Psoas muscle (tissue), 7 donors: ENCODE measurements at regions not wholly inside any gene's neighbourhood (a gene's known extent, or its start where the extent isn't known, plus 50 kb on each side); places are given as distances from the start of the nearest gene placed in this dataset.
A peak's percentile ranks its signal among the peaks of the same experiment; 100 is the strongest.
"Not testable (repeated sequence)": the region's sequence is repeated elsewhere in the genome, so short reads cannot be mapped to it uniquely, and the experiment has no call there.

Source experiments
- ATAC-seq, 4 donors: fragments of 200-7000 bp; cut with Tn5 transposase; one replicate each; pipeline ENCODE4 v1.9.1; 2020; ENCODE audit warnings: moderate library complexity in 3 of 4, mild to moderate bottlenecking in 2 of 4
- DNase-seq, 2 donors: peaks; one replicate each; pipeline ENCODE4 v3.0.0-alpha.2; 2020
- H3K27ac ChIP-seq: fragments of 200-600 bp; one replicate; pipeline ENCODE4 v1.8.0; 2022
- H3K27me3 ChIP-seq, 3 donors: fragments of 200-600 bp in 1 of 3; one replicate each; pipeline versions ENCODE4 v1.6.1 to v1.8.0; 2013 to 2022; ENCODE audit warnings: low read length in 2 of 3, mild to moderate bottlenecking in 2 of 3, moderate library complexity in 1 of 3; ENCODE audit not compliant: insufficient read depth in 3 of 3
- H3K36me3 ChIP-seq, 2 donors: fragments of 200-600 bp in 1 of 2; one replicate each; pipeline versions ENCODE4 v1.6.1 to v1.8.0; 2013 to 2022; ENCODE audit warnings: low read depth in 1 of 2, mild to moderate bottlenecking in 1 of 2, moderate library complexity in 1 of 2; ENCODE audit not compliant: insufficient read depth in 1 of 2
- H3K4me1 ChIP-seq: fragments of 200-600 bp; one replicate; pipeline ENCODE4 v1.8.0; 2022
- H3K4me3 ChIP-seq: fragments of 200-600 bp; one replicate; pipeline ENCODE4 v1.8.0; 2022; ENCODE audit warnings: mild to moderate bottlenecking
- H3K9me3 ChIP-seq: fragments of 200-600 bp; one replicate; pipeline ENCODE4 v1.8.0; 2022
- CTCF ChIP-seq: fragments of 200-600 bp; IDR thresholded peaks from one replicate; pipeline ENCODE4 v1.8.0; 2022; ENCODE audit warnings: antibody characterized with exemption
- WGBS, 3 donors: extraction: QIAGEN DNeasy Blood & Tissue Kit; methylation state at CpG; one replicate each; pipeline versions ENCODE4 v1.1.6 to v1.1.7; 2013; 5-methylcytosine and 5-hydroxymethylcytosine counted together
- intact Hi-C, 2 donors: fragments of 100-400 bp; cut with DNase I; formaldehyde crosslinking; loops; one replicate each; pipeline versions ENCODE4 v1.11.0 to v1.14.2; 2022
- donor health status: healthy with polysubstance abuse.
- donor health status: DM: no; HTN: no; CAD: no; lungs with moderate emphysema.
- donor health status: Bipolar disorder and iron deficiency.
- donor health status: healthy.
- donor health status: DM: yes; HTN: yes; CAD: no.
- donor health status: DM: no; HTN: no; CAD: no.
- donor health status: DM: yes; HTN: yes; CAD: no.

GRCh38 chr11:45405916-45406670, 120.0 kb upstream of the SYT13 start:
- ATAC-seq (no peak), DNase-seq (no peak)
- H3K36me3 ChIP-seq: no peaks in the 10 kb centered on the region
- TF ChIP-seq CTCF: peak; percentile 25
- no peaks in the 10 kb centered on the region for H3K4me1 ChIP-seq
- 60 to 68% (median 60%) methylated on average over 3 of the region's 3 CpGs for WGBS, 3 donors
- intact Hi-C loops: no loop called here
- H3K4me3 ChIP-seq: no peak overlapping the region
- H3K27me3 ChIP-seq: peaks cover 0 to 17% (median 2%) of the 10 kb centered on the region in 3 donors
- no peak overlapping the region for H3K27ac ChIP-seq
- H3K9me3 ChIP-seq: no peaks in the 10 kb centered on the region

DNA sequence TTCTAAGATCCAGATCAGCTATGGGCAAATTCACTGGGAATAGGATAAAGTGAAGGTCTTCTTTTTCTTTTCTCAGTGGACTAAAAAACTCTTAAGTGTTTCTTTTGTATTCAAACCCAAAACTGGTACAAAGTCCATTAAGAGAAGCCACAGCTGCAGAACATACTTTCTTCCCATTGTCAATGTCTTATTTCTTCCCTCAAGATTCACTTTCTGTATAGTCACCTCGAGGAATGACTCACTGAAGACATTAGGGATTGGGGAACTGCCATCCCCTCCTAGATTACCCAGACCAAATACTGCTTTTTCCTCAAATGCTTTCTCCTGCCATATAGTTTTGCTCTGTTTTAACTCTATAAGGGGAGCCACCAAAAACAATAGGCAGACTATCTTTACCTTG, 117.4 kb upstream of the SYT13 start:
- H3K36me3 ChIP-seq, H3K9me3 ChIP-seq, H3K27ac ChIP-seq, DNase-seq, intact Hi-C loops, H3K4me1 ChIP-seq, ATAC-seq, H3K4me3 ChIP-seq: not testable (repeated sequence)
- peaks cover 0 to 25% (median 2%) of the 10 kb centered on the region in 3 donors for H3K27me3 ChIP-seq
- 23 to 34% (median 33%) methylated on average over 1 of the region's 1 CpG for WGBS, 3 donors

DNA sequence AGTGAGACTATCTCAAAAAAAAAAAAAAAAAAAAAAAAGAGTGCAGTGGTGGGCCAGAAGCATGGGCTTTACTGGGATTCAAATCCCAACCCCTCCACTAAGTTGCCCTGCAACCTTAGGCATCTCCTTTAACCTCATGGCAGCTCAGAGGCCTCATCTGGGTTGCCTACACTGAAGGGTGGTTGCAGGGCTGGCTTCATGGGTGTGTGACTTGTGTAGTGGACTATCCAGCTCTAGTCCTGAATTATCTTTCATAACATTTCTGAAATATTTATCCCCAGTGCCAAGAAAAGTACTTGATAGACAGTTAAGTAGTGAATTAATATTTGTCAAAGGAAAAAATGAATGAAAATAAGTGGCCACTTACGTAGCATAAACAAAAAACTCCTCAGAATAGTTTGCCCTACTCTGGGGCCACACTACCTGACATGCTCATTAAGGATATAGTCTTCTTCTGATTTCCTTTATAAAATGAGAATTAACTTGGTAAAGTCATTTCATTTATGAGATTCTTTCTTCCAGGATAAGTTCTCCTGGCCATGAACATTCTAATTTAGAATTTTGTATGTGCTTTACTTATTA, 116.0 kb upstream of the SYT13 start:
- intact Hi-C loops: no loop called here

GRCh38 chr11:45400591-45400990, 114.5 kb upstream of the SYT13 start:
- 24 to 66% (median 33%) methylated on average over 8 of the region's 8 CpGs for WGBS, 3 donors
- ATAC-seq (no peak), DNase-seq (no peak)
- Histone ChIP-seq H3K4me1 (no peaks in the 10 kb centered on the region), H3K27me3 (peaks cover 0 to 14% (median 3%) of the 10 kb centered on the region in 3 donors), H3K4me3 (no peak overlapping the region), H3K27ac (no peak overlapping the region), H3K9me3 (no peaks in the 10 kb centered on the region), H3K36me3 (no peaks in the 10 kb centered on the region)
- intact Hi-C loops: no loop called here
- no peak for TF ChIP-seq CTCF

More for the DNA sequence above, 116.0 kb upstream of the SYT13 start:
- no peaks in the 10 kb centered on the region for H3K9me3 ChIP-seq
- TF ChIP-seq CTCF: no peak
- no peak overlapping the region for H3K4me3 ChIP-seq
- H3K4me1 ChIP-seq: no peaks in the 10 kb centered on the region
- DNase-seq: no peak
- H3K27me3 ChIP-seq: peaks cover 0 to 18% (median 0%) of the 10 kb centered on the region in 3 donors
- 93 to 100% (median 95%) methylated on average over 1 of the region's 1 CpG for WGBS, 3 donors
- H3K27ac ChIP-seq: no peak overlapping the region
- no peaks in the 10 kb centered on the region for H3K36me3 ChIP-seq
- ATAC-seq: no peak

DNA sequence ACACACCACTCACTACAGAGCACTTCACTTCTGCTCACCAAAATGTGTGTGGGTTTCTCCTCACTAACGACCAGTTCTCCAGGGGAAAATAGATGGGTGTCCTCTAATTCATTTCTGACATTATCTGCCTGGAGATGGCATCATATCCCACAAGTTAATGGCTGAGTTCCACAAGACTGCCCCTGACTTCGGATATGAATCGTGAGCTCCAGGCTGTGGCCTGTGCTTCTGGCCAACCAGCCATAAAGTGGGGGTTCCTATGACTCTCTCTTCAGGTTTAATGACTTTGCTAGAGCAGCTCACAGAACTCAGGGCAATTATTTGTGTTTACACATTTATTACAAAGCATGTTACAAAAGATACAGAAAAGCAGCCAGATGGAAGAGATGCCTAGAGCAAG, 113.0 kb upstream of the SYT13 start:
- ATAC-seq: no peak
- no peak for TF ChIP-seq CTCF
- 34 to 46% (median 44%) methylated on average over 3 of the region's 3 CpGs for WGBS, 3 donors
- peaks cover 0 to 12% (median 3%) of the 10 kb centered on the region in 3 donors for H3K27me3 ChIP-seq
- H3K9me3 ChIP-seq: no peaks in the 10 kb centered on the region
- DNase-seq: no peak
- no peak overlapping the region for H3K4me3 ChIP-seq
- H3K4me1 ChIP-seq: no peaks in the 10 kb centered on the region
- no peaks in the 10 kb centered on the region for H3K36me3 ChIP-seq
- no peak overlapping the region for H3K27ac ChIP-seq
- intact Hi-C loops: no loop called here
